Tibial artery (tissue), 4 donors: ENCODE measurements at regions not wholly inside any gene's neighbourhood (a gene's known extent, or its start where the extent isn't known, plus 50 kb on each side); places are given as distances from the start of the nearest gene placed in this dataset.

Experiments used
- DNase-seq, 2 donors: peaks; one replicate each; pipeline ENCODE4 v3.0.0-alpha.2; 2019
- H3K27ac ChIP-seq, 2 donors: fragments of 200-600 bp; sonication (generic) in 1 of 2; 1 replicate in 1 of 2; 2 replicates in 1 of 2; pipeline ENCODE4 v1.5.1; 2018 to 2019; ENCODE audit warnings: mild to moderate bottlenecking in 1 of 2
- H3K27me3 ChIP-seq, 2 donors: fragments of 200-600 bp; sonication (generic) in 1 of 2; one replicate each; pipeline versions ENCODE4 v1.5.1 to v1.6.0; 2016 to 2019
- H3K36me3 ChIP-seq, 3 donors: fragments of 200-600 bp; sonication (generic) in 2 of 3; one replicate each; pipeline ENCODE4 v1.5.1; 2016 to 2019; ENCODE audit warnings: mild to moderate bottlenecking in 2 of 3
- H3K4me1 ChIP-seq, 4 donors: fragments of 200-600 bp; sonication (generic) in 2 of 4; 1 replicate in 3 of 4; 2 replicates in 1 of 4; pipeline ENCODE4 v1.5.1; 2016 to 2019
- H3K4me3 ChIP-seq, 2 donors: fragments of 200-600 bp; sonication (generic) in 1 of 2; 1 replicate in 1 of 2; 2 replicates in 1 of 2; pipeline ENCODE4 v1.5.1; 2018 to 2019; ENCODE audit warnings: mild to moderate bottlenecking in 2 of 2
- H3K9me3 ChIP-seq, 3 donors: fragments of 200-600 bp; sonication (generic) in 1 of 3; one replicate each; pipeline ENCODE4 v1.5.1; 2016 to 2019
- intact Hi-C: fragments of 100-400 bp; cut with DNase I; formaldehyde crosslinking; loops from one replicate; pipeline ENCODE4 v1.15.0; 2023; ENCODE audit warnings: low total_unique reads
- TF ChIP-seq, protein P1 (sequence below), 2 experiments: fragments of 200-600 bp in 1 of 2; fragments of 450-650 bp in 1 of 2; IDR thresholded peaks; one replicate each; pipeline ENCODE4 v1.5.1; 2017 to 2019; ENCODE audit warnings: antibody characterized with exemption in 2 of 2, mild to moderate bottlenecking in 1 of 2, moderate library complexity in 1 of 2

DNA sequence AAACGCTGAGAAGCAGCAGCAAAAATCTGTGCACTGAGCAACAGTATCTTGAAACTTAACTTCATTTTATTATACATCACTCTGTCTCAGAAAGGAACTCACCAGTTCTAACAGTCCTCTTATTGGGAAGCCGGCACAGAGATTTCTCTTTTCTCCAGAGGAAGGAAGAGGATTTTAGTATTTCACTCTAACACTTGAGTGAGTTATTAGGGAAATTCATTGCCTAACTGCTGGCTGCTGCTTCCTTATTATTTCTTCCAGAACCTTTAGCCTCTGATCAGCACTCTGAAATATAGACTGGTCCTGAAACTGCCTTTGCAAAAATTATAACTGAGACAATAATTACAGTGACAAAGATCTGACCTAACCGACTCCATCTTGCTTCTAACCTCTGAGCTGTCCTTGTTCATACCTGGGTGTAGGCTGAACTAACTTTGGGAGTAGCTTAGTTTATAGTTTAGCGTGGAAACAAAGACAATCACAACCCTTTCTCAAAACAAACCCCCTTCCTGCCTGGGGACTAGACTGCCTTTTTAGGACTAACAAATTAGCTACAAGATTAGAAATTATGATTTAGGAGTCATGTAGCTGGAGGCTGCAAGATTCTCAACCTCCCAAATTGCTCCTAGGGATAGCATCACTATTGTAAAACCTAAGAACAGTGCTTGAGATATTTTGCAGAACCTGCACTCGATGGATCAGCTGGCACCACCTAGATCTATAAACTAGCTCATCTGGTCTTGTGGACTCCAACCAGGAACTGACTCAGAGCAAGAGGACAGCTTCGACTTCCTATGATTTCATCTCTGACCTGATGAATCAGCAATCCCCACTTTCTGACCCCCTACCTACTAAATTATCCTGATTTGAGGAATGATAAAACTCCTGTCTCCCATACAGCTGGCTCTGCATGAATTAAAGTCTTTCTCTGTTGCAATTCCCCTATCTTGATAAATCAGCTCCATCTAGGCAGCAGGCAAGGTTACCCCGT lies 117.5 kb downstream of the DYRK2 start:
- H3K4me3 ChIP-seq, result no peak overlapping the region
- H3K4me1 ChIP-seq, result no peaks in the 10 kb centered on the region
- no peaks in the 10 kb centered on the region for H3K9me3 ChIP-seq
- no peaks in the 10 kb centered on the region for H3K27me3 ChIP-seq
- no peak for DNase-seq
- TF ChIP-seq, protein P1, sequence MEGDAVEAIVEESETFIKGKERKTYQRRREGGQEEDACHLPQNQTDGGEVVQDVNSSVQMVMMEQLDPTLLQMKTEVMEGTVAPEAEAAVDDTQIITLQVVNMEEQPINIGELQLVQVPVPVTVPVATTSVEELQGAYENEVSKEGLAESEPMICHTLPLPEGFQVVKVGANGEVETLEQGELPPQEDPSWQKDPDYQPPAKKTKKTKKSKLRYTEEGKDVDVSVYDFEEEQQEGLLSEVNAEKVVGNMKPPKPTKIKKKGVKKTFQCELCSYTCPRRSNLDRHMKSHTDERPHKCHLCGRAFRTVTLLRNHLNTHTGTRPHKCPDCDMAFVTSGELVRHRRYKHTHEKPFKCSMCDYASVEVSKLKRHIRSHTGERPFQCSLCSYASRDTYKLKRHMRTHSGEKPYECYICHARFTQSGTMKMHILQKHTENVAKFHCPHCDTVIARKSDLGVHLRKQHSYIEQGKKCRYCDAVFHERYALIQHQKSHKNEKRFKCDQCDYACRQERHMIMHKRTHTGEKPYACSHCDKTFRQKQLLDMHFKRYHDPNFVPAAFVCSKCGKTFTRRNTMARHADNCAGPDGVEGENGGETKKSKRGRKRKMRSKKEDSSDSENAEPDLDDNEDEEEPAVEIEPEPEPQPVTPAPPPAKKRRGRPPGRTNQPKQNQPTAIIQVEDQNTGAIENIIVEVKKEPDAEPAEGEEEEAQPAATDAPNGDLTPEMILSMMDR (IDR thresholded peaks at IDR 0.05), result no peak
- intact Hi-C loops, result no loop called here
- no peak overlapping the region for H3K27ac ChIP-seq
- H3K36me3 ChIP-seq, result no peaks in the 10 kb centered on the region

DNA sequence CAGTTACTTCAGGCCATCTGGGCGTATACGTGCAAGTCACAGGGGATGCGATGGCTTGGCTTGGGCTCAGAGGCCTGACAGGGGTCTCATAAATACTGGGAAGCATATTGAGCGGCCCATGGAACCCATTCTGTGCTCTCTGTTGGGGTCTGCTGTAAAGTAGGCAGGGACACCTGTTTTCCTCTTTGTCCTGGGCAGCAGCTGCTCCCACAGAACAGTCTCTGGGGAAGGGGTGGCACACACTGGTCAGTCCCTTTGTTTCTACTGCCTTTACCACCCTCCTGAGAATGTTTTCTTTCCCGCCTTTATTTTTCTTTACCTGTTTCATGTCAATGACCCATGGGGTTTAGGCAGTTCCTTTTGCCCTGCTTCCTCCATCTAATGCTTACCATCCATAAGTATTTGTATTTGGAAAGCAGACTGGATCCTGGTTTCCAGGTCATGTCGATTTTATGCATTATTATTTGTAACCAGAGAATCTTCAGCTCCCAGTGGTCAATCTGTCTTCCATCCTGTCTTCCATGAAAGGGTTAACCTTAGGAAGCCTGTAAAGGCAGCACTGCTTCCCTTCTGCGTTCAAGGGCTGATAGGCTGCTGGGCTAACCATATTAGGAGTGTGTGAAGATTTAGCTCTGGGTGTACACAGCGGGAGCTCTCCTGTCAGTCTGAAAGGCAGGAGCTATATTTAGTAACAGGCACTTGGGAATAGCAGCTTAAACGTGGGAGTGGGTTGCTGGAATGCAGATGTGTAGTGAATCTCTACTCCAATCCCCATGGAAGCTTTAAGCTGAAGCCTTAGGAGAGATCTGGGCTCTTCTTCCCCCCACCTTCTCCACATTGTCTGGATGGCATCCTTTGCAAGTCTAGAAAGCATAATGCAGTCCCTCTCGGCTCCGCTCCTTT lies 124.0 kb downstream of the DYRK2 start:
- peaks cover 0 to 22% (median 7%) of the 10 kb centered on the region in 4 donors for H3K4me1 ChIP-seq
- no peaks in the 10 kb centered on the region for H3K27me3 ChIP-seq
- no peaks in the 10 kb centered on the region for H3K9me3 ChIP-seq
- H3K36me3 ChIP-seq, result no peaks in the 10 kb centered on the region
- no peak for DNase-seq
- H3K4me3 ChIP-seq, result peak overlapping the region in 1 of 2 donors; percentile 11
- intact Hi-C loops, result no loop called here
- peak overlapping the region; percentile 62 to 68 for H3K27ac ChIP-seq
- TF ChIP-seq, protein P1 (IDR thresholded peaks at IDR 0.05), result no peak

DNA sequence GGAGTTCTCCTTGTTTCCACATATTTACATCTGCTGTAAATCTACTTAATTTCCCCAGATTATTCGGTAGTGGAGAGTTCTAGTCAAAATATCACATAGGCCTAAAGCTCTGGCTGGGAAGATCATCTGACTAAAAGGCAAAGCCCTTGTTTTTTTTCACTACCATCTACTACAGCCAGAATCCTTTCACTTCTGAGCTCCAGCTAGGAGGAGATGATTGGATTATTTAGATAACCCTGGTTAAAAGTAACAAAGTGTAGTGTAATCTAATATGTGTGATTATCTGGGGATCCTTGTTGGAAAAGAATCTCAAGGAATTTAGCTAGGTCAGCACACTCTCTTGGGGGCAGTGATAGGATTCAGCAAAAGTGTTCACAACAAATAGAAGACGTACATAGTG lies 125.4 kb downstream of the DYRK2 start:
- DNase-seq, result no peak
- Histone ChIP-seq H3K27me3 (no peaks in the 10 kb centered on the region), H3K27ac (peak overlapping the region; percentile 62 to 68), H3K9me3 (no peaks in the 10 kb centered on the region), H3K4me3 (no peak overlapping the region), H3K4me1 (peaks cover 0 to 22% (median 7%) of the 10 kb centered on the region in 4 donors), H3K36me3 (no peaks in the 10 kb centered on the region)
- TF ChIP-seq, protein P1 (IDR thresholded peaks at IDR 0.05), result no peak
- intact Hi-C loops, result no loop called here

DNA sequence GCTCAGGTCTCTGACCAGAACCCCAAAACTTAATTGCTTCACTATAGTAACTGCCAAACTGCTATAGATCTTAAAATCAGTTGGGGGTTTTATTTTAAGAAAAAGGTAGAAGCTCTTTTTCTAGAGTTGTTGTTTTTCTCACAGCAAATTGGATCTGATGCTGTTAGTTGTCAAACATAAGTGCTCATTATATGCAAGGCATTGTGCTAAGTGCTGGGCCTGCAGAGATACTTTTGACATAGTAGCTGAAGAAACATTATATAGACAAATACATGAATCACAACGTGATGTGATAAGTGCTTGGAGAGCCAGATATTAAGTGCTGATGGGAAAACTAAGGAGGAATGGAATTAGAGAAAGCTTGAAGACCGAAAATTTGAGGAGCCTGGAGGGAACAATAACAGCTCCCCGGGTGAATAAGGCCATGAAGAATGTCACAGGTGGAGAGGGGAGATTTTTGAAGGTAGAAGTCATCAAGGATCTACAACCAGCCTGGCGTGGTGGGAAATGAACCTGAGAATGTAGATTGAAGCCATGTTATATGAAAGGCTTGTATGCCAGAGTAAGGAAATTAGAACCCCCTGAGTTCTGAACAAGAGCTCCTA lies 126.5 kb downstream of the DYRK2 start:
- H3K4me1 ChIP-seq, result peaks cover 0 to 22% (median 7%) of the 10 kb centered on the region in 4 donors
- H3K27me3 ChIP-seq, result no peaks in the 10 kb centered on the region
- no peak overlapping the region for H3K4me3 ChIP-seq
- H3K9me3 ChIP-seq, result no peaks in the 10 kb centered on the region
- intact Hi-C loops, result no loop called here
- DNase-seq, result no peak
- no peak overlapping the region for H3K27ac ChIP-seq
- no peaks in the 10 kb centered on the region for H3K36me3 ChIP-seq
- TF ChIP-seq, protein P1 (IDR thresholded peaks at IDR 0.05), result no peak

DNA sequence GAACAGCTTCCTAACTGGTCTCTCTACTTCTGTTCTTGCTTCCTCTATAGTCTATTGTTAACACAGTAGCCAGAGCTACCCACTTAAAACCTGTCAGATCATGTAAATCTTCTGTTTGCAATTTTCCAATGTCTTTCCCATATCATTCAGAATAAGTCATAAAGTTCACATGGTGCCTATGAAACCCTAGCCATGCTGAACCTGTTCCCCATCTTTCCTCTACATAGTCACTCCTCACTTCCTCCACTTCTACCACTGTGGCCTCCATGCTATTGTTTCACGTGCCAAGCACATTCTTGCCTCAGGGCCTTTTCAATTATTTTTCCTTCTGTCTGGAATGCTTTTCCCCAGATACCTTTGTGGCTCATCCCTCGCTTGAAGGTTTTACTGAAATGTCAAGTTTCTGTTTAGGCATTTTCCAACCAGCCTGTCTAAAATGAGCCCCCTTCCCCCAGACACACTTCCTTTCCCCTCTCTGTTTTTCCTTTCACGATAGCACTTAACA lies 132.1 kb downstream of the DYRK2 start:
- Histone ChIP-seq H3K4me1 (peaks cover 0 to 9% (median 1%) of the 10 kb centered on the region in 4 donors), H3K36me3 (no peaks in the 10 kb centered on the region), H3K9me3 (no peaks in the 10 kb centered on the region), H3K27me3 (no peaks in the 10 kb centered on the region), H3K4me3 (no peak overlapping the region), H3K27ac (no peak overlapping the region)
- no peak for DNase-seq
- TF ChIP-seq, protein P1 (IDR thresholded peaks at IDR 0.05), result no peak
- intact Hi-C loops, result no loop called here
